DMS114 treated with DMSO at 0.1 percent for 48 hours (cell line): ENCODE measurements at regions not wholly inside any gene's neighbourhood (a gene's known extent, or its start where the extent isn't known, plus 50 kb on each side); places are given as distances from the start of the nearest gene placed in this dataset.
"Not testable (repeated sequence)": the region's sequence is repeated elsewhere in the genome, so short reads cannot be mapped to it uniquely, and the experiment has no call there.

ENCODE experiments used
- DNase-seq: peaks from one replicate; lab custom pipeline; 2025; ENCODE audit not compliant: unreplicated experiment; lab: John Stamatoyannopoulos, UW

DNA sequence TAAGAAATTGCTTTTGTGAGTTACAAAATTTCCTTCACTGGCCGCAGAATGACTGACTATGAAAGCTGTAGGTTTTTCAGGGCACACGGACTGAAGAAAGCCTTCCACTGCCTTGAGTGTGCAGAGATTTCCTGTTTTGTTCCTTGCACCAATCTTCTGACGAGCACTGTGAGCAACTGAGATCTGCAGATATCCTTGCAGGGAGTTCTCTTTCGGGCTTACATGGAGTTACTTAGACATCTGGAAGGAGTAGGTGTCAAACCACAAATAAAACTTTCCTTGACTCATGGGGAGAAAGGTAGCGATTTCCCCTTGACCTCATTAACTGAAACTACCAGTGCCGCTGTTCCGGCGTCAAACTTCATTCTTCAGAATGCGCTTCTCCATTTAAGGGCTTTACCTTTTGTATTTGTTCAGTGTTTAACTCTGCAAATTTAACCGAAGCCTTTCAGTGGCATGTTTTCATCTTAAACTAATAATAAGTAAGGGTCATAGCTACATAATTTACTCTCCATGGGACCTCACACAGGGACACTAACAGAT, 1175.3 kb downstream of the GATA3 start:
- DNase-seq: no peak

- no peak for DNase-seq
These were observed 1176.1 kb downstream of the GATA3 start for GRCh38 chr10:9230625-9231024.

DNA sequence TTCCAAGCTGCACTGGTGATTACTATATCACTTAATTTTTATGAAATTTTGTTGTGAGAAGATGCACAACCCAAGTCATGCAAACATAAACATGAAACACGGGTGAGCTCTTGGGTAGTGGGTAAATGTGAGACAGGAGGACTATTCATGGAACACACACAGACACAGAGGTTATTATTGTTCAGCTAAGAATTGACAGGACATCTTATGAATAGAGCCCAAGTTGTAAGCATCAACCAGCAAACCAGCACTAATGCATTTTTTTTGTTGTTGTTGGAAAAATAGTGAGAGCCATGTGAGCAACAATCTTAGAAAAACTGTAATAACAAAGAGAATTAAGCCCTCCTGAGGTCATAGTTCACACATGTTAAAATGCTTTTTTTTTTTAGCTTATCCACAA, 1179.7 kb downstream of the GATA3 start:
- no peak for DNase-seq

DNA sequence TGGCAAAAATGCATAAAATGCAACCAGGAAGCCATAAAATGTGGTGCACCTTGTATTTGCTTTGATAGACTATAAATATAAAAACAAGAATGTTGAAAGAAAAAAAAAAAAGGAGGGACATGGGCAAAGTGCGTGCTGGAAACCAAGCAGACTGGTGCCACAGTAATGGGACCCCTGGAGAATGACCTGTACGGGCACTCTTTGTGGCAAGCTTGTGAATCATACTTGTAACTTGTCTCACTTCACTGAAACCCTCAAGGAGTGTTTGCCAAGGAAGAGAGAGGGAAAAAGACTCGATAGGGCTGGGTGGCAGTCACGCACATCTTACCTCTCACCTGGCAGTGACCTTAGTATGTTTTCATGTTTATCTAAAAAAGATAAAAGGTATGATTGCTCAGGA, 1183.6 kb downstream of the GATA3 start:
- DNase-seq: no peak

GRCh38 chr10:9239298-9239697, 1184.8 kb downstream of the GATA3 start:
- DNase-seq: no peak

DNA sequence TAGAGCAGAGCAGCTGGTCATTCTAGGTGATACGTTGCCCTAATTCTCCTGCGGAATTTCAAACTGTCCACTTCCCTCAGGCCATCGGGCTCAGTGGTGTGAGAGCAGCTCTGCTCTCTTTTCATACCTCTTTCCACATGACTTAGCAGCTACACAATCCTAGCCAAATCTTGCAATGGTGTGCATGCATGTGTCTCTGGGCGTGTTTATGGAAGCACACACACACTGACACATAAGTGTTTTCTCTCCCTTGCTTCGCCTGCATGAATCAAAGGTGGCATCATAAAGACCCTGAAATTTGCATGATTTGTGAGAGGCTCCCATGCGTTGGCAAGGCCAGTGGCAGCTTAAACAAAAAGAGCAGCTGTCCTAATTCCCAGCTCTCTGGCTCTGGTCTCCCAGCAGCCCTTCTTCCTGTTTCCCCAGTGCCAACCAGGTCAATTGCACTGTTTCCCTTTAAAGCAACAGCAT, 1189.5 kb downstream of the GATA3 start:
- no peak for DNase-seq

GRCh38 chr10:9244864-9245263, 1190.4 kb downstream of the GATA3 start:
- DNase-seq: no peak

DNA sequence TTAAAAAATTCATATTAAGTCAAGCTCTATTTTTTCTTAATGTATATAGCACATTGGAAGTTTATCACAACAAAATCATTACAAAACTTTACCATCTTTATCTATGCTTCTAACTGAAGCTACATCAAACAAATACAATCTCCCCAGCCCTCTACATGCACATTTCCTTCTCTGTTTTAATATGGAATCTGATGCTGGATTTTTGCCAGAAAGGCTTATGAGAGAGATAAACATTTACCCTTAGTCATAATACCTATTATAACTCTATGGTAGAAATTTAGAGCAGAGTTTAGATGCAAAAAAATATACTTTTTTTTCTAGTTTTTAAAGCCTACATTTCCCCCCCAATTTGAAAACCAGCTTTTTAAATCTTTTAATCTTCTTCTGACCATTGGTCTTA, 1198.6 kb downstream of the GATA3 start:
- DNase-seq: no peak

DNA sequence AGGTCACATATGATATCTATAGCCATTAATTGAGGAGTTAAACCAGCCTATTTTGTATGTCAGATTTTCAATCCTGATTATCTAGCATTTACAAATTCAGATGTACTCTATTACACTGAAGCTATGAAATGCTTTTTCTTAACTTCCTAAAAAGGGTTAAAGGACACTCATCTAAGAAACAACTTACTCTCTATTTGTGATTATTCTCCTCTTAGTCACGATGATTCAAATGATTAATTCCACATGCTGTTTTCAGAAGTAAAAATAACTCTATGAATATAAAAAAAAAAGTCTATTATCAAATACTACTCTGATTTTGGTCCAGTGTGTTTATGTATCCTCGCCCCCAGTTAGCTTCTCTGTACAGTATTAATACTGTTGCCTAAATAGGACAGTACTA, 1199.9 kb downstream of the GATA3 start:
- no peak for DNase-seq

DNA sequence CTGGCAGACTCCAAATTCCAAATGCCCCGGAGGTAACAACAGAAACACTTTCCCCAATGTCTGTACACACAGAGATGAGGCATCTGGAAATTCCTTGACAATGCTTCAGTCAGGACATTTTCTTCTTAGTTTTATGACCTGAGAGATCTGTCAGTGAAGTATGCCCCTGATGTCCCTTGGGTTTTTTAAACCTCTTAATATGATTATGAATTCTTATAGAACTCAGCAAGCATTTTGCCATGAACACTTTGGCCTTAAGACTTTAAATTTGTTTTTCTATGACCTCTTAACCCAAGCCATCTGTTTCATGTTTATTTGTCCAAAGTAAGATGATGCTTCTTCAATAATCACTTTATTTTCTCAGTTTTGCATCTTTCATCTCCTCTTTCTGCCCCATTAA, 1206.2 kb downstream of the GATA3 start:
- DNase-seq: no peak

GRCh38 chr10:9262770-9263169, 1208.3 kb downstream of the GATA3 start:
- DNase-seq: no peak

- no peak for DNase-seq
These were observed 1213.7 kb downstream of the GATA3 start for GRCh38 chr10:9268176-9268575.

DNA sequence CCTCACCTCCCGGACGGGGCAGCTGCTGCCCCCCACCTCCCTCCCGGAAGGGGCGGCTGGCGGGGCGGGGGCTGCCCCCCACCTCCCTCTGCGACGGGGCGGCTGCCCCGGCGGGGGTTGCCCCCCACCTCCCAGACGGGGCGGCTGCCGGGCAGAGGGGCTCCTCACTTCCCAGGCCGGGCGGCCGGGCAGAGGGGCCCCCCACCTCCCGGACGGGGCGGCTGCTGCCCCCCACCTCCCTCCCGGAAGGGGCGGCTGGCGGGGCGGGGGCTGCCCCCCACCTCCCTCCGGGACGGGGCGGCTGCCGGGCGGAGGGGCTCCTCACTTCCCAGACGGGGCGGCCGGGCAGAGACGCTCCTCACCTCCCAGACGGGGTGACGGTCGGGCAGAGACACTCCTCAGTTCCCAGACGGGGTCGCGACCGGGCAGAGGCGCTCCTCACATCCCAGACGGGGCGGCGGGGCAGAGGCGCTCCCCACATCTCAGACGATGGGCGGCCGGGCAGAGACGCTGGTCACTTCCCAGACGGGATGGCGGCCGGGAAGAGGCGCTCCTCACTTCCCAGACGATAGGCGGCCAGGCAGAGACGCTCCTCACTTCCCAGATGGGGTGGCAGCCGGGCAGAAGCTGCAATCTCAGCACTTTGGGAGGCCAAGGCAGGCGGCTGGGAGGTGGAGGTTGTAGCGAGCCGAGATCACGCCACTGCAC, 1218.8 kb downstream of the GATA3 start:
- DNase-seq: not testable (repeated sequence)

DNA sequence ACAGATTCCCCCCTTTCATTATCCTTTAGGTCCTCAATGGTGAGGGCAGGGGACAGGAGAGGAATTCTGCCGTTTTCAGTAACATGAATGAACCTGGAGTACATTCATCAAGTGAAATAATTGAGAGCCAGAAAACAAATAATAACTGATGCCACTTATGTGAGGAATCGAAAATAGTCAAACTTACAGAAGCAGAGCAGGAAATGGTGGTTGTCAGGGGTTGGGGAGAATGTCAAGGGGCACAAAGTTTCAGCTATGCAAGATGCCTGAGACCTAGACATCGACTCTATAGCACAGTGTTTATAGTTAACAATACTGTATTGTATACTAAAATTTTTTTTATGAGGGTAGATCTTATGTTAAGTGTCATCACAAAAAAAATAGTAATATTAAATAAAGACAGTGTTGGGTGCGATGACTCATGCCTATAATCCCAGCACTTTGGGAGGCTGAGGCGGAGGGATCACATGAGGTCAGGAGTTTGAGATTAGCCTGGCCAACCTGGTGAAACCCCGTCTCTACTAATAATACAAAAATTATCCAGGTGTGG, 1219.8 kb downstream of the GATA3 start:
- no peak for DNase-seq

- no peak for DNase-seq
These were observed 1221.4 kb downstream of the GATA3 start for GRCh38 chr10:9275861-9276260.

DNA sequence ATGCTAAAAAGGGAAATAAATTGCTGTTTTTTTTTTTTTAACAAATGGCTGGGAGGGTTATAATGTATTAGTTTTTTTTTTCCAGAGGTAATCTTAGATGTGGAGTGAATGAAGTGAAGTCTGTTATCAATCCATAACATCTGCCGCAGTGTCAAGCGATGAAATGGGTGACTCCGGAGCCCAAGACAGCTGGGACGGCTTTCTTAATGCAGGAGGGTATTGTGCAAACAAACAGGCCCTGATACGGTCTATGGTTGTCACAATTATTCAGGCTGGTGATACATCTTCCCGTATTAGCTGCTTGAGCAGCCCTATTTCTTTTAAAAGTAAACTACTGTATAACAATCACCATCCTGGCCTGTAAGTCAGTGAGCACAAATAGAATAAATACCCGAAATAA, 1231.2 kb downstream of the GATA3 start:
- no peak for DNase-seq

DNA sequence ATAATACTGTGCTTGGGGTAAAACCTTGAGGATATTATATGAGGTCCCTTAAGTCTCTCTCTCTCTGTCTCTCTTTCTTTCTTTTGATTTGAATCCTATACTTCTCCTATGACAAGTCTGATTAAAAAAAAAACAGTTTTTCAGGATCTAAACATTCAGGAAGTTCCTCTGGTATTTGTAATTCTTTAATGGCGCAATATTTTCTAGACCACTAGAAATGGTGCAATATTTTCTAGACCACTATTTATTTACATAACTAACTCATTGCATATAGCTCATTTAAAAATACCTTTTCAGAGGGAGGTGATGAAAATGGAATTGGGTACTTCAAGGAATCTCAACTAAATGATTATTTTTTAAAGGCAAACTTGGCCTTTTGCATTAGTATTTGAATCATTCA, 1235.3 kb downstream of the GATA3 start:
- no peak for DNase-seq

DNA sequence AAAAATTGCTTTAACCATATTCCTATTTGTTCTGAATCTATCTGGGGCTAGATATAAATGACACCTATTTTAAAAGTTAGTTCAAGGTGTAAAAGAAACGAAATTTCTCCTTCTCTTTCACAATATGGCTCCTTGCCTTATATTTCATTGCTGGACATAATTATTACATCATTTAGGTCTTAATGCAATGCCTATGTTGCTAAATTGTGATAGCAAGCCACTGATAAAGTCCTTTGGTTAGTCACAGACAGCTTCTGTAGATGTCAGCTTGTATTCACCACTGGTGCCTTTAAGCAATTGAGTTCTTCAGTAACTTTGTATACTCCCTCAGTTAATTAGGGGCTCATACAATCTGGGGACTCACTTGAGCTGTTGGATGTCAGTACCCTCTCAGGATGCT, 1236.6 kb downstream of the GATA3 start:
- no peak for DNase-seq

DNA sequence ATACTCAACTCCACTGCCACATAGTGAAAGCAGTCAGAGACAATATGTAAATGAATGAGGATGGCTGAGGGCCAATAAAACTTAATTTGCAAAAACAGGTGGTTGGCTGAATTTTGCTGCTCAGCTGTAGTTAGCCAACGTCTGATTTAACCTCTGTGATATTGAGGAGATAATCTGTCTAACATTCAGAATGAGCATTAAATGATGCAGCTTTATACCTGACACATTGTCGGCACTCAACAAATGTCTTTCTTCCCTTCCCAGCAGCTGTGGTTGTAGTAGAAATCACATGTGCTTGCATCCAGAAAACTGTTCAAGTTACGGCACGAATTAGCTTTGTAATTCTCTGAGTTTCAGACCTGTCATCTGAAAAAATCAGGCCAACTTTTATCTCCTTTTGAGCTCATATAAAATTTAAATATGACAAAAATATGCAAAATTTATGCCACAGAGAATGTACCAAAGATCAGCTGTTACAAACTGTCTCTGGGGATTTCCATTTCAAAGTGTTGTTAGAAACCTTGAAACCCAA, 1239.7 kb downstream of the GATA3 start:
- DNase-seq: no peak

DNA sequence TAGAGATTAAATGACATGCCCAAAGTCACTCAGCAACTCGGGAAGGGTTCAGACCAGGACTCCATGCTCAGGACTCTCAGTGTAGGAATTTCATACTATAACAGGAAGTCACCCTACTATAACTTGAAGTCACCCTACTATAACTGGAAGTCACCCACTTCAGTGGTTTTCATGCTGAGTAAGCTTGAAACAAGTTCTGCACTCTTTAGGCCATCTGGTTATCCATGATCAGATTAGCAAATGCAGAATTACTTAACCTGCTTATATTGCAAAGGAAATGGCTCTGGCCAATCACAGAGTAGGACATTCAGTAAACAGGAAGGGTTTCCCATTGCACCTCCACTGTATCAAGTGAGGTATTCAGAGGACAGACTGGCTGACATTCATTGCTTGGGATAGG, 1240.4 kb downstream of the GATA3 start:
- DNase-seq: no peak

- no peak for DNase-seq
These were observed 1241.7 kb downstream of the GATA3 start for GRCh38 chr10:9296190-9296589.

- no peak for DNase-seq
These were observed 1243.1 kb downstream of the GATA3 start for GRCh38 chr10:9297580-9297979.

GRCh38 chr10:9299966-9300365, 1245.5 kb downstream of the GATA3 start:
- no peak for DNase-seq
